NCI-H2107 (cell line): ENCODE measurements at regions not wholly inside any gene's neighbourhood (a gene's known extent, or its start where the extent isn't known, plus 50 kb on each side); places are given as distances from the start of the nearest gene placed in this dataset.
"Not testable (repeated sequence)": the region's sequence is repeated elsewhere in the genome, so short reads cannot be mapped to it uniquely, and the experiment has no call there.

ENCODE experiments used
- DNase-seq: peaks from one replicate; lab custom pipeline; 2025; lab: John Stamatoyannopoulos, UW

GRCh38 chr20:12821249-12821648 lies 187.5 kb upstream of the SPTLC3 start:
- DNase-seq, result no peak

- DNase-seq, result no peak
These were observed 185.0 kb upstream of the SPTLC3 start for GRCh38 chr20:12823734-12824133.

- DNase-seq, result no peak
These were observed 184.2 kb upstream of the SPTLC3 start for GRCh38 chr20:12824328-12825225.

- DNase-seq, result no peak
These were observed 183.6 kb upstream of the SPTLC3 start for GRCh38 chr20:12825226-12825595.

GRCh38 chr20:12827816-12828385 lies 180.9 kb upstream of the SPTLC3 start:
- no peak for DNase-seq

- DNase-seq, result no peak
These were observed 179.6 kb upstream of the SPTLC3 start for GRCh38 chr20:12829170-12829569.

- DNase-seq, result no peak
These were observed 174.9 kb upstream of the SPTLC3 start for GRCh38 chr20:12833861-12834260.

GRCh38 chr20:12835999-12836398 lies 172.8 kb upstream of the SPTLC3 start:
- DNase-seq, result no peak

- DNase-seq, result no peak
These were observed 171.1 kb upstream of the SPTLC3 start for GRCh38 chr20:12837646-12838045.

GRCh38 chr20:12838261-12838866 lies 170.4 kb upstream of the SPTLC3 start:
- DNase-seq, result no peak

- no peak for DNase-seq
These were observed 160.9 kb upstream of the SPTLC3 start for GRCh38 chr20:12847872-12848271.

- DNase-seq, result no peak
These were observed 159.4 kb upstream of the SPTLC3 start for GRCh38 chr20:12849225-12849910.

- DNase-seq, result not testable (repeated sequence)
These were observed 151.1 kb upstream of the SPTLC3 start for GRCh38 chr20:12857643-12858042.

- no peak for DNase-seq
These were observed 148.0 kb upstream of the SPTLC3 start for GRCh38 chr20:12860619-12861247.

GRCh38 chr20:12869669-12870068 lies 139.1 kb upstream of the SPTLC3 start:
- no peak for DNase-seq

GRCh38 chr20:12870588-12870987 lies 138.2 kb upstream of the SPTLC3 start:
- DNase-seq, result no peak

GRCh38 chr20:12874933-12875332 lies 133.8 kb upstream of the SPTLC3 start:
- DNase-seq, result no peak

GRCh38 chr20:12875510-12875909 lies 133.3 kb upstream of the SPTLC3 start:
- DNase-seq, result no peak

GRCh38 chr20:12882832-12883506 lies 125.8 kb upstream of the SPTLC3 start:
- no peak for DNase-seq

GRCh38 chr20:12883507-12883885 lies 125.3 kb upstream of the SPTLC3 start:
- no peak for DNase-seq

GRCh38 chr20:12886618-12887363 lies 122.0 kb upstream of the SPTLC3 start:
- no peak for DNase-seq
